M059J (cell line): ENCODE measurements at regions not wholly inside any gene's neighbourhood (a gene's known extent, or its start where the extent isn't known, plus 50 kb on each side); places are given as distances from the start of the nearest gene placed in this dataset.
A peak's percentile ranks its signal among the peaks of the same experiment; 100 is the strongest.

Source experiments
- DNase-seq: peaks from one replicate; pipeline ENCODE4 v3.0.0-alpha.2; 2012; ENCODE audit warnings: low read depth

GRCh38 chr7:25553580-25554291 lies 325.4 kb upstream of the NPVF start:
- no peak for DNase-seq

- DNase-seq, result no peak
Measured at GRCh38 chr7:25557379-25557917, 329.2 kb upstream of the NPVF start.

- DNase-seq, result no peak
Measured at GRCh38 chr7:25557930-25558329, 329.6 kb upstream of the NPVF start.

GRCh38 chr7:25558605-25559004 lies 330.3 kb upstream of the NPVF start:
- no peak for DNase-seq

- DNase-seq, result no peak
Measured at GRCh38 chr7:25559581-25560367, 331.5 kb upstream of the NPVF start.

GRCh38 chr7:25562673-25563182 lies 334.4 kb upstream of the NPVF start:
- no peak for DNase-seq

- no peak for DNase-seq
Measured at GRCh38 chr7:25565002-25565401, 336.7 kb upstream of the NPVF start.

- DNase-seq, result peak; percentile 62
Measured at GRCh38 chr7:25565949-25566348, 337.7 kb upstream of the NPVF start.

GRCh38 chr7:25567430-25567829 lies 339.1 kb upstream of the NPVF start:
- DNase-seq, result no peak

GRCh38 chr7:25569765-25570164 lies 341.5 kb upstream of the NPVF start:
- DNase-seq, result no peak

GRCh38 chr7:25572423-25572822 lies 344.1 kb upstream of the NPVF start:
- DNase-seq, result no peak

- DNase-seq, result no peak
Measured at GRCh38 chr7:25574828-25575227, 346.5 kb upstream of the NPVF start.

- no peak for DNase-seq
Measured at GRCh38 chr7:25575634-25576033, 347.3 kb upstream of the NPVF start.

- no peak for DNase-seq
Measured at GRCh38 chr7:25578991-25579777, 350.9 kb upstream of the NPVF start.

- DNase-seq, result no peak
Measured at GRCh38 chr7:25579778-25580075, 351.4 kb upstream of the NPVF start.

GRCh38 chr7:25580141-25580540 lies 351.9 kb upstream of the NPVF start:
- DNase-seq, result no peak

GRCh38 chr7:25583621-25584020 lies 355.3 kb upstream of the NPVF start:
- DNase-seq, result no peak

GRCh38 chr7:25584112-25584938 lies 356.0 kb upstream of the NPVF start:
- DNase-seq, result no peak

GRCh38 chr7:25586513-25586912 lies 358.2 kb upstream of the NPVF start:
- DNase-seq, result no peak

- DNase-seq, result no peak
Measured at GRCh38 chr7:25594122-25594521, 365.8 kb upstream of the NPVF start.

- no peak for DNase-seq
Measured at GRCh38 chr7:25594728-25595127, 366.4 kb upstream of the NPVF start.
